ENCODE measurements at regions not wholly inside any gene's neighbourhood (a gene's known extent, or its start where the extent isn't known, plus 50 kb on each side); places are given as distances from the start of the nearest gene placed in this dataset.

GRCh38 chr5:116908537-116908936 lies 333.9 kb upstream of the SEMA6A start:
- no peaks in the 10 kb centered on the region for H3K4me1 ChIP-seq (ENCODE audit: control insufficient read depth in 1 of 2, low read depth in 2 of 2)
- no peak for TF ChIP-seq CTCF (IDR thresholded peaks at IDR 0.05)
- no peak overlapping the region for H3K4me3 ChIP-seq
- ATAC-seq (ENCODE audit: insufficient number of reproducible peaks, low FRiP score, low read depth) (no peak), DNase-seq (ENCODE audit: low spot score) (no peak)
- no peaks in the 10 kb centered on the region for H3K36me3 ChIP-seq
- H3K27me3 ChIP-seq (replicated peaks; ENCODE audit: insufficient read depth), result no peaks in the 10 kb centered on the region
- H3K27ac ChIP-seq, result no peak overlapping the region
- H3K9me3 ChIP-seq, result no peaks in the 10 kb centered on the region

GRCh38 chr5:116905885-116906284 lies 331.3 kb upstream of the SEMA6A start:
- no peaks in the 10 kb centered on the region for H3K9me3 ChIP-seq
- H3K36me3 ChIP-seq, result no peaks in the 10 kb centered on the region
- H3K27ac ChIP-seq, result no peak overlapping the region
- ATAC-seq (ENCODE audit: insufficient number of reproducible peaks, low FRiP score, low read depth), result no peak
- DNase-seq (ENCODE audit: low spot score), result no peak
- no peaks in the 10 kb centered on the region for H3K4me1 ChIP-seq (ENCODE audit: control insufficient read depth in 1 of 2, low read depth in 2 of 2)
- no peak for TF ChIP-seq CTCF (IDR thresholded peaks at IDR 0.05)
- H3K27me3 ChIP-seq (replicated peaks; ENCODE audit: insufficient read depth), result no peaks in the 10 kb centered on the region
- no peak overlapping the region for H3K4me3 ChIP-seq

- ATAC-seq (ENCODE audit: insufficient number of reproducible peaks, low FRiP score, low read depth) (no peak), DNase-seq (ENCODE audit: low spot score) (no peak)
- H3K27me3 ChIP-seq (replicated peaks; ENCODE audit: insufficient read depth), result no peaks in the 10 kb centered on the region
- H3K36me3 ChIP-seq, result no peaks in the 10 kb centered on the region
- no peak for TF ChIP-seq CTCF (IDR thresholded peaks at IDR 0.05)
- no peak overlapping the region for H3K4me3 ChIP-seq
- no peak overlapping the region for H3K27ac ChIP-seq
- no peaks in the 10 kb centered on the region for H3K9me3 ChIP-seq
- no peaks in the 10 kb centered on the region for H3K4me1 ChIP-seq (ENCODE audit: control insufficient read depth in 1 of 2, low read depth in 2 of 2)
Observed at GRCh38 chr5:116900793-116901192, 326.2 kb upstream of the SEMA6A start.

- H3K36me3 ChIP-seq, result no peaks in the 10 kb centered on the region
- no peak for DNase-seq (ENCODE audit: low spot score)
- no peak overlapping the region for H3K4me3 ChIP-seq
- no peak for ATAC-seq (ENCODE audit: insufficient number of reproducible peaks, low FRiP score, low read depth)
- no peaks in the 10 kb centered on the region for H3K4me1 ChIP-seq (ENCODE audit: control insufficient read depth in 1 of 2, low read depth in 2 of 2)
- no peak for TF ChIP-seq CTCF (IDR thresholded peaks at IDR 0.05)
- H3K27ac ChIP-seq, result no peak overlapping the region
- no peaks in the 10 kb centered on the region for H3K9me3 ChIP-seq
- H3K27me3 ChIP-seq (replicated peaks; ENCODE audit: insufficient read depth), result no peaks in the 10 kb centered on the region
Observed at GRCh38 chr5:116898917-116899316, 324.3 kb upstream of the SEMA6A start.

GRCh38 chr5:116897291-116897690 lies 322.7 kb upstream of the SEMA6A start:
- Histone ChIP-seq H3K4me3 (no peak overlapping the region), H3K27me3 (replicated peaks; ENCODE audit: insufficient read depth) (no peaks in the 10 kb centered on the region), H3K9me3 (no peaks in the 10 kb centered on the region), H3K4me1 (ENCODE audit: control insufficient read depth in 1 of 2, low read depth in 2 of 2) (no peaks in the 10 kb centered on the region), H3K36me3 (no peaks in the 10 kb centered on the region), H3K27ac (no peak overlapping the region)
- ATAC-seq (ENCODE audit: insufficient number of reproducible peaks, low FRiP score, low read depth) (no peak), DNase-seq (ENCODE audit: low spot score) (no peak)
- no peak for TF ChIP-seq CTCF (IDR thresholded peaks at IDR 0.05)

Measured in thoracic aorta (tissue), 2 donors.